ENCODE measurements at regions not wholly inside any gene's neighbourhood (a gene's known extent, or its start where the extent isn't known, plus 50 kb on each side); places are given as distances from the start of the nearest gene placed in this dataset.

DNA sequence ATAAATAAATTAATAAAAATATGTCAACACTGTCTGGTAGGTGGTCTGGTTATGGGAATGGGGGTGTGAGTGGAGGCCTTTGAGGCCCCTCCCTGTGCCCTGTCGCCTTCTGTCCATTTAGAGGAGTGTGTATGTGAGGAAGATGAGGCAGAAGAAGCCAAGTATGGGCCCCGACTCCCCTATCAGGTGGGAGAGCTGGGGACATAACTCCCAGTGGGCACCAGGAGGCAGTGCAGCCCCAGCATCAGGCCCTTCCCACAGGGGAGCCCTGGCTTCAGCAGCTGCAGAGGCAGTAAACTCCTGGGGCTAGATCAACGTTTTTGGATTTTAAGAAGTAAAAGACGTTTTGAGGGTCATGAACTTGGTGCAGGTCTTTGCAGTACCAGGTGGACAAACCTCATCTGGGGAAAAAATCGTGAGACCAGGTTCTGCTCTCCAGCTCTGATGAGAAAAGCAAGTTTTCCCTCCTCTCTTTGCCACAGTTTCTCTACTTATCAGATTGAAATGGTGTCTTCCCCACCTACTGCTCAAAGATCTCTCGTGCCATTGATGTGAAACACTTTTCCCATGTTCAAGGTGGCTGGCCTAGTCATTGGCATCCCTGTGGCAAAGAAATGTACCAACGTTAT lies 167.8 kb upstream of the EEPD1 start (continued):
- TF ChIP-seq, protein P1, sequence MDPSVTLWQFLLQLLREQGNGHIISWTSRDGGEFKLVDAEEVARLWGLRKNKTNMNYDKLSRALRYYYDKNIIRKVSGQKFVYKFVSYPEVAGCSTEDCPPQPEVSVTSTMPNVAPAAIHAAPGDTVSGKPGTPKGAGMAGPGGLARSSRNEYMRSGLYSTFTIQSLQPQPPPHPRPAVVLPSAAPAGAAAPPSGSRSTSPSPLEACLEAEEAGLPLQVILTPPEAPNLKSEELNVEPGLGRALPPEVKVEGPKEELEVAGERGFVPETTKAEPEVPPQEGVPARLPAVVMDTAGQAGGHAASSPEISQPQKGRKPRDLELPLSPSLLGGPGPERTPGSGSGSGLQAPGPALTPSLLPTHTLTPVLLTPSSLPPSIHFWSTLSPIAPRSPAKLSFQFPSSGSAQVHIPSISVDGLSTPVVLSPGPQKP (IDR thresholded peaks at IDR 0.05; ENCODE audit: borderline replicate concordance, low read depth, low read length): no peak

DNA sequence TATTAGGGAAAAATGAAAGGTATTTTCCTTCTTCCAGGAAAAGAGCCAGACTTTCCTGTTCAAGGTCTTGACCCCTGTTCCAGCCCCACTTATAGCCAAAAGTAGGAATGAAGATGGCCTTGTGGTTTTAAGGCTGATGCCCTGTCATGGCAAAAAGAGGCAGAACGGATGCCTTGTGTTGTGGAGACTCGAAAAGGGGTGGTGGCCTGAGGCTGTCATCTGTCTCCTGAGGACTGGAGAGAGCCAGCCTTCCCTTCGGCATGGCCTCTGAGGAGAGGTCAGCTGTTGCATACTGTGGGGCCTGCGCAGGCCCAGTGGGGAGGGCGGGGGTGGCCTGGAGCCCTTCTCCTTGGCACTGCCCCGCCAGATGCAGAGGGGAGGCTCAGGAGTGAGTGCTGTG lies 166.0 kb upstream of the EEPD1 start:
- Histone ChIP-seq H2BK120ac (ENCODE audit: low read depth, low read length) (no peak overlapping the region; the same call in 1 of the 2 replicates), H4K8ac (ENCODE audit: low read depth in 2 of 2, low read length in 2 of 2) (no peak overlapping the region; a peak in 1 of 4 replicates), H2BK15ac (ENCODE audit: low read depth, low read length) (no peak overlapping the region; the same call in 2 of the 3 replicates), H4K5ac (ENCODE audit: low read depth, low read length) (no peak overlapping the region), H3K4me3 (ENCODE audit: insufficient read depth, low read depth, low read length) (no peak overlapping the region), H3K56ac (ENCODE audit: extremely low read depth, insufficient read depth, low read length) (no peak overlapping the region), H2AK9ac (replicated peaks; ENCODE audit: low read depth, low read length, poor library complexity) (no peak overlapping the region), H3K4ac (ENCODE audit: low read depth, low read length) (no peak overlapping the region), H3K27ac (ENCODE audit: insufficient read depth, low read length) (no peak overlapping the region), H2BK20ac (ENCODE audit: low read depth, low read length) (no peak overlapping the region), H3K79me1 (ENCODE audit: low read depth in 1 of 2, low read length in 2 of 2) (no peaks in the 10 kb centered on the region), H4K20me1 (ENCODE audit: insufficient read depth, low read length) (no peaks in the 10 kb centered on the region), H2BK5ac (ENCODE audit: low read depth, low read length, poor library complexity, severe bottlenecking) (no peak overlapping the region), H3K14ac (replicated peaks; ENCODE audit: low read depth, low read length) (0 out of 2 replicates have a peak overlapping the region, but pooled peaks have one; percentile 8), H4K91ac (ENCODE audit: insufficient read depth, low read depth, low read length) (no peak overlapping the region; the same call in 1 of the 2 replicates), H3K18ac (ENCODE audit: low read depth, low read length) (no peak overlapping the region), H3K9ac (ENCODE audit: low read depth, low read length) (no peak overlapping the region), H2AFZ (replicated peaks; ENCODE audit: low read length, poor library complexity) (no peak overlapping the region), H3K4me2 (ENCODE audit: low read depth, low read length) (no peak overlapping the region), H2AK5ac (ENCODE audit: low read depth, low read length) (peak overlapping the region; percentile 10; the same call in 1 of the 2 replicates), H3K27me3 (ENCODE audit: control insufficient read depth, insufficient read depth, low read length) (no peaks in the 10 kb centered on the region), H3K9me1 (ENCODE audit: insufficient read depth, low read length) (no peaks in the 10 kb centered on the region), H3K9me3 (ENCODE audit: control insufficient read depth, insufficient read depth, low read length) (no peaks in the 10 kb centered on the region), H3K36me3 (ENCODE audit: control insufficient read depth, insufficient read depth, low read length) (no peaks in the 10 kb centered on the region), H3K4me1 (ENCODE audit: control insufficient read depth, insufficient read depth, low read length) (peaks cover 2% of the 10 kb centered on the region; the same call in 1 of the 2 replicates), H3K23ac (ENCODE audit: low read depth, low read length) (no peak overlapping the region)
- intact Hi-C loops (cut with micrococcal nuclease) (loop anchor here (10.0 kb wide), 1 partner anchor 168 kb away; the partner anchor contains the start of gene EEPD1), dilution Hi-C loops (cut with HindIII; ENCODE audit: low sequenced_read_pairs, unreplicated experiment) (loop anchor here (25.0 kb wide), 1 partner anchor 325 kb away; no protein-coding TSS in a partner anchor), in situ Hi-C loops (cut with MboI; ENCODE audit: low sequenced_read_pairs) (loop anchor here (5.0 kb wide), 1 partner anchor 330 kb away; no protein-coding TSS in a partner anchor)
- 60% methylated on average over 2 of the region's 6 CpGs; no CpG with 5 or more reads in 1 of the 2 experiments for WGBS, 2 experiments (ENCODE audit: extremely low coverage in 2 of 2, insufficient read length in 1 of 2)
- no peak for ATAC-seq (ENCODE audit: low read depth)
- BruUV-seq (replicated peaks): no TSS peak
- DNase-seq: no peak
- CTCF ChIA-PET: no interaction called here
- POLR2A ChIA-PET (ENCODE audit: unreplicated experiment): no interaction called here
- TF ChIP-seq RAD21 (IDR thresholded peaks at IDR 0.05; ENCODE audit: low read length): no peak
- TF ChIP-seq SMC3 (IDR thresholded peaks at IDR 0.05; ENCODE audit: low read depth, low read length): no peak
- TF ChIP-seq CHD1 (IDR thresholded peaks at IDR 0.05; ENCODE audit: low read depth, low read length): no peak
- no peak for TF ChIP-seq FOS (IDR thresholded peaks at IDR 0.05; ENCODE audit: low read depth, low read length)
- no peak for TF ChIP-seq BHLHE40 (IDR thresholded peaks at IDR 0.05; ENCODE audit: low read depth, low read length)
- no peak for TF ChIP-seq MAZ (IDR thresholded peaks at IDR 0.05; ENCODE audit: borderline replicate concordance, low read depth, low read length)
- no peak for TF ChIP-seq RCOR1 (IDR thresholded peaks at IDR 0.05; ENCODE audit: insufficient replicate concordance, low read length)
- TF ChIP-seq, protein P2, sequence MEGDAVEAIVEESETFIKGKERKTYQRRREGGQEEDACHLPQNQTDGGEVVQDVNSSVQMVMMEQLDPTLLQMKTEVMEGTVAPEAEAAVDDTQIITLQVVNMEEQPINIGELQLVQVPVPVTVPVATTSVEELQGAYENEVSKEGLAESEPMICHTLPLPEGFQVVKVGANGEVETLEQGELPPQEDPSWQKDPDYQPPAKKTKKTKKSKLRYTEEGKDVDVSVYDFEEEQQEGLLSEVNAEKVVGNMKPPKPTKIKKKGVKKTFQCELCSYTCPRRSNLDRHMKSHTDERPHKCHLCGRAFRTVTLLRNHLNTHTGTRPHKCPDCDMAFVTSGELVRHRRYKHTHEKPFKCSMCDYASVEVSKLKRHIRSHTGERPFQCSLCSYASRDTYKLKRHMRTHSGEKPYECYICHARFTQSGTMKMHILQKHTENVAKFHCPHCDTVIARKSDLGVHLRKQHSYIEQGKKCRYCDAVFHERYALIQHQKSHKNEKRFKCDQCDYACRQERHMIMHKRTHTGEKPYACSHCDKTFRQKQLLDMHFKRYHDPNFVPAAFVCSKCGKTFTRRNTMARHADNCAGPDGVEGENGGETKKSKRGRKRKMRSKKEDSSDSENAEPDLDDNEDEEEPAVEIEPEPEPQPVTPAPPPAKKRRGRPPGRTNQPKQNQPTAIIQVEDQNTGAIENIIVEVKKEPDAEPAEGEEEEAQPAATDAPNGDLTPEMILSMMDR (conservative IDR thresholded peaks at IDR 0.05; ENCODE audit: low read depth, low read length): no peak
- TF ChIP-seq, protein P1 (IDR thresholded peaks at IDR 0.05; ENCODE audit: borderline replicate concordance, low read depth, low read length): no peak
- no peak for TF ChIP-seq MXI1 (IDR thresholded peaks at IDR 0.05; ENCODE audit: borderline replicate concordance, low read depth, low read length)
- TF ChIP-seq POLR2A (IDR thresholded peaks at IDR 0.05; ENCODE audit: low read depth, low read length): no peak
- no peak for TF ChIP-seq MAFK (IDR thresholded peaks at IDR 0.05; ENCODE audit: low read depth, low read length)
